Keratinocyte (primary cell): ENCODE measurements at regions not wholly inside any gene's neighbourhood (a gene's known extent, or its start where the extent isn't known, plus 50 kb on each side); places are given as distances from the start of the nearest gene placed in this dataset.
"Not testable (repeated sequence)": the region's sequence is repeated elsewhere in the genome, so short reads cannot be mapped to it uniquely, and the experiment has no call there.

ENCODE experiments used
- EZH2 ChIP-seq: IDR thresholded peaks from one replicate; pipeline ENCODE4 v1.6.1; 2012; ENCODE audit warnings: inconsistent platforms, mild to moderate bottlenecking, low read length, moderate library complexity
- TF ChIP-seq, protein P1 (sequence below), 3 experiments: IDR thresholded peaks in 1 of 3; conservative IDR thresholded peaks in 1 of 3; optimal IDR thresholded peaks in 1 of 3; 2 replicates in 2 of 3; 3 replicates in 1 of 3; pipeline versions ENCODE3 to v1.5.1; 2011; ENCODE audit warnings: low read length in 3 of 3, mild to moderate bottlenecking in 3 of 3, moderate library complexity in 2 of 3, control low read depth in 1 of 3, inconsistent platforms in 1 of 3; ENCODE audit not compliant: insufficient read depth in 2 of 3; ENCODE audit errors: extremely low read depth in 1 of 3

DNA sequence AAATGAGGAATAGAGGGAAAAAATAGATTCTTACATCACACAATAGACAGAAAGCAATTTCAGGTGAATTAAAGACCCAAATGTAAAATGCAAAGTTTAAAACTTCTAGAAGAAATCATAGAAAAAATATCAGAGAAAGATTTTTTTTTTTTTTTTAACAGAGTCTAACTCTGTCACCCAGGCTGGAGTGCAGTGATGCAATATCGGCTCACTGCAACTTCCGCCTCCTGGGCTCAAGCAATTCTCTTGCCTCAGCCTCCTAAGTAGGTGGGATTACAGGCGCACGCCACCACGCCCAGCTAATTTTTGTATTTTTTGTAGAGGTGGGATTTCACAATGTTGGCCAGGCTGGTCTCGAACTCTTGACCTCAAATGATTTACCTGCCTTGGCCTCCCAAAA lies 141.8 kb downstream of the COPRS start:
- TF ChIP-seq, protein P1, sequence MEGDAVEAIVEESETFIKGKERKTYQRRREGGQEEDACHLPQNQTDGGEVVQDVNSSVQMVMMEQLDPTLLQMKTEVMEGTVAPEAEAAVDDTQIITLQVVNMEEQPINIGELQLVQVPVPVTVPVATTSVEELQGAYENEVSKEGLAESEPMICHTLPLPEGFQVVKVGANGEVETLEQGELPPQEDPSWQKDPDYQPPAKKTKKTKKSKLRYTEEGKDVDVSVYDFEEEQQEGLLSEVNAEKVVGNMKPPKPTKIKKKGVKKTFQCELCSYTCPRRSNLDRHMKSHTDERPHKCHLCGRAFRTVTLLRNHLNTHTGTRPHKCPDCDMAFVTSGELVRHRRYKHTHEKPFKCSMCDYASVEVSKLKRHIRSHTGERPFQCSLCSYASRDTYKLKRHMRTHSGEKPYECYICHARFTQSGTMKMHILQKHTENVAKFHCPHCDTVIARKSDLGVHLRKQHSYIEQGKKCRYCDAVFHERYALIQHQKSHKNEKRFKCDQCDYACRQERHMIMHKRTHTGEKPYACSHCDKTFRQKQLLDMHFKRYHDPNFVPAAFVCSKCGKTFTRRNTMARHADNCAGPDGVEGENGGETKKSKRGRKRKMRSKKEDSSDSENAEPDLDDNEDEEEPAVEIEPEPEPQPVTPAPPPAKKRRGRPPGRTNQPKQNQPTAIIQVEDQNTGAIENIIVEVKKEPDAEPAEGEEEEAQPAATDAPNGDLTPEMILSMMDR (optimal IDR thresholded peaks at IDR 0.05 in 1 of 3, IDR thresholded peaks at IDR 0.05 in 1 of 3, conservative IDR thresholded peaks at IDR 0.05 in 1 of 3; ENCODE audit: extremely low read depth in 1 of 3, insufficient read depth in 2 of 3, low read length in 3 of 3) = not testable (repeated sequence)
- TF ChIP-seq EZH2 = not testable (repeated sequence)
